Sigmoid colon (tissue), 6 donors: ENCODE measurements at regions not wholly inside any gene's neighbourhood (a gene's known extent, or its start where the extent isn't known, plus 50 kb on each side); places are given as distances from the start of the nearest gene placed in this dataset.

Source experiments
- DNase-seq: peaks from one replicate; pipeline ENCODE4 v3.0.0-alpha.2; 2019
- H3K27ac ChIP-seq, 4 donors: fragments of 200-600 bp; sonication (generic); one replicate each; pipeline ENCODE4 v1.5.1; 2016 to 2019; ENCODE audit warnings: mild to moderate bottlenecking in 1 of 4
- H3K27me3 ChIP-seq, 3 donors: fragments of 200-600 bp; sonication (generic); one replicate each; pipeline ENCODE4 v1.5.1; 2019; ENCODE audit warnings: mild to moderate bottlenecking in 1 of 3
- H3K36me3 ChIP-seq, 4 donors: fragments of 200-600 bp; sonication (generic); one replicate each; pipeline ENCODE4 v1.5.1; 2016 to 2019
- H3K4me1 ChIP-seq, 4 donors: fragments of 200-600 bp; sonication (generic); one replicate each; pipeline ENCODE4 v1.5.1; 2017 to 2019
- H3K4me3 ChIP-seq, 4 donors: fragments of 200-600 bp; sonication (generic); one replicate each; pipeline ENCODE4 v1.5.1; 2017 to 2019; ENCODE audit warnings: mild to moderate bottlenecking in 2 of 4, moderate library complexity in 1 of 4
- H3K9me3 ChIP-seq, 4 donors: fragments of 200-600 bp in 3 of 4; sonication (generic) in 3 of 4; one replicate each; pipeline versions ENCODE4 v1.5.1 to v1.6.1; 2013 to 2019
- EP300 ChIP-seq, 4 donors: sonication (generic); formaldehyde crosslinking; IDR thresholded peaks; one replicate each; pipeline ENCODE4 v1.6.1; 2017; ENCODE audit warnings: antibody characterized with exemption in 4 of 4
- POLR2A ChIP-seq, 2 donors: fragments of 450-650 bp; IDR thresholded peaks; one replicate each; pipeline ENCODE4 v1.6.1; 2016; ENCODE audit warnings: antibody characterized with exemption in 2 of 2, mild to moderate bottlenecking in 2 of 2, moderate library complexity in 2 of 2
- POLR2AphosphoS5 ChIP-seq, 4 donors: sonication (generic); formaldehyde crosslinking; IDR thresholded peaks; one replicate each; pipeline ENCODE4 v1.6.1; 2017; ENCODE audit warnings: antibody characterized with exemption in 4 of 4
- WGBS, 2 donors: extraction: QIAGEN DNeasy Blood & Tissue Kit; methylation state at CpG; one replicate each; pipeline ENCODE4 v1.1.7; 2013; 5-methylcytosine and 5-hydroxymethylcytosine counted together
- intact Hi-C: fragments of 100-400 bp; cut with DNase I; formaldehyde crosslinking; loops from one replicate; pipeline ENCODE4 v1.15.1; 2023
- TF ChIP-seq, protein P1 (sequence below), 4 experiments: fragments of 450-650 bp in 3 of 4; fragments of 200-600 bp in 1 of 4; IDR thresholded peaks; one replicate each; pipeline ENCODE4 v1.5.1; 2016 to 2019; ENCODE audit warnings: antibody characterized with exemption in 4 of 4, mild to moderate bottlenecking in 3 of 4, moderate library complexity in 2 of 4
- donor health status: healthy with polysubstance abuse.
- donor health status: healthy.

DNA sequence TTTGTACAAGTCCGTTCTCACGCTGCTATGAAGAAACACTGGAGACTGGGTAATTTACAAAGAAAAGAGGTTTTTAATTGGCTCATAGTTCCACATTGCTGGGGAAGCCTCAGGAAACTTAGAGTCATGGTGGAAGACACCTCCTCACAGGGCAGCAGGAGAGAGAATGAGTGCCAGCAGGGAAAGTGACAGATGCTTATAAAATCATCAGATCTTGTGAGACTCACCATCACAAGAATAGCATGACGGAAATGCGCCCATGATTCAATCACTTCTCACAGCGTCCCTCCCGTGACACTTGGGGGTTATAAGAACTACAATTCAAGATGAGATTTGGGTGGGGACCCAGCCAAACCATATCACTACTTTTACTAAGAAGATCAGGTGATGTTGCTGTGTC is 285.8 kb downstream of the TMX3 start:
- no peak for TF ChIP-seq POLR2A (IDR thresholded peaks at IDR 0.05)
- TF ChIP-seq EP300 (IDR thresholded peaks at IDR 0.05), result no peak
- no peak for TF ChIP-seq POLR2AphosphoS5 (IDR thresholded peaks at IDR 0.05)
- TF ChIP-seq, protein P1, sequence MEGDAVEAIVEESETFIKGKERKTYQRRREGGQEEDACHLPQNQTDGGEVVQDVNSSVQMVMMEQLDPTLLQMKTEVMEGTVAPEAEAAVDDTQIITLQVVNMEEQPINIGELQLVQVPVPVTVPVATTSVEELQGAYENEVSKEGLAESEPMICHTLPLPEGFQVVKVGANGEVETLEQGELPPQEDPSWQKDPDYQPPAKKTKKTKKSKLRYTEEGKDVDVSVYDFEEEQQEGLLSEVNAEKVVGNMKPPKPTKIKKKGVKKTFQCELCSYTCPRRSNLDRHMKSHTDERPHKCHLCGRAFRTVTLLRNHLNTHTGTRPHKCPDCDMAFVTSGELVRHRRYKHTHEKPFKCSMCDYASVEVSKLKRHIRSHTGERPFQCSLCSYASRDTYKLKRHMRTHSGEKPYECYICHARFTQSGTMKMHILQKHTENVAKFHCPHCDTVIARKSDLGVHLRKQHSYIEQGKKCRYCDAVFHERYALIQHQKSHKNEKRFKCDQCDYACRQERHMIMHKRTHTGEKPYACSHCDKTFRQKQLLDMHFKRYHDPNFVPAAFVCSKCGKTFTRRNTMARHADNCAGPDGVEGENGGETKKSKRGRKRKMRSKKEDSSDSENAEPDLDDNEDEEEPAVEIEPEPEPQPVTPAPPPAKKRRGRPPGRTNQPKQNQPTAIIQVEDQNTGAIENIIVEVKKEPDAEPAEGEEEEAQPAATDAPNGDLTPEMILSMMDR (IDR thresholded peaks at IDR 0.05), result no peak
- 79 to 94% methylated on average over 6 of the region's 6 CpGs for WGBS, 2 donors
- Histone ChIP-seq H3K36me3 (no peaks in the 10 kb centered on the region), H3K4me1 (peaks cover 0 to 5% (median 0%) of the 10 kb centered on the region in 4 donors), H3K27ac (no peak overlapping the region), H3K27me3 (no peaks in the 10 kb centered on the region), H3K4me3 (no peak overlapping the region), H3K9me3 (no peaks in the 10 kb centered on the region)
- no peak for DNase-seq
- intact Hi-C loops, result no loop called here

- TF ChIP-seq EP300 (IDR thresholded peaks at IDR 0.05), result no peak
- TF ChIP-seq POLR2AphosphoS5 (IDR thresholded peaks at IDR 0.05), result no peak
- TF ChIP-seq, protein P1 (IDR thresholded peaks at IDR 0.05), result no peak
- no peak for TF ChIP-seq POLR2A (IDR thresholded peaks at IDR 0.05)
- H3K36me3 ChIP-seq, result no peaks in the 10 kb centered on the region
- H3K27ac ChIP-seq, result no peak overlapping the region
- H3K9me3 ChIP-seq, result no peaks in the 10 kb centered on the region
- 62 to 72% methylated on average over 2 of the region's 2 CpGs for WGBS, 2 donors
- no peak for DNase-seq
- no peaks in the 10 kb centered on the region for H3K27me3 ChIP-seq
- peaks cover 0 to 5% (median 0%) of the 10 kb centered on the region in 4 donors for H3K4me1 ChIP-seq
- intact Hi-C loops, result no loop called here
- no peak overlapping the region for H3K4me3 ChIP-seq
Observed at GRCh38 chr18:68428661-68429060, 286.2 kb downstream of the TMX3 start.

GRCh38 chr18:68427951-68428401 is 286.9 kb downstream of the TMX3 start:
- WGBS, 2 donors, result 29 to 46% methylated on average over 2 of the region's 2 CpGs
- Histone ChIP-seq H3K27me3 (no peaks in the 10 kb centered on the region), H3K36me3 (no peaks in the 10 kb centered on the region), H3K4me1 (peaks cover 0 to 5% (median 0%) of the 10 kb centered on the region in 4 donors), H3K9me3 (no peaks in the 10 kb centered on the region), H3K4me3 (no peak overlapping the region), H3K27ac (no peak overlapping the region)
- TF ChIP-seq POLR2A (IDR thresholded peaks at IDR 0.05) (no peak), EP300 (IDR thresholded peaks at IDR 0.05) (no peak), POLR2AphosphoS5 (IDR thresholded peaks at IDR 0.05) (no peak)
- TF ChIP-seq, protein P1 (IDR thresholded peaks at IDR 0.05), result no peak
- intact Hi-C loops, result no loop called here
- no peak for DNase-seq

- WGBS, 2 donors, result 58 to 85% methylated on average over 5 of the region's 5 CpGs
- intact Hi-C loops, result no loop called here
Observed at GRCh38 chr18:68426731-68427315, 288.1 kb downstream of the TMX3 start.

More at GRCh38 chr18:68426731-68427315, 288.1 kb downstream of the TMX3 start:
- H3K27ac ChIP-seq, result no peak overlapping the region
- H3K36me3 ChIP-seq, result no peaks in the 10 kb centered on the region
- no peaks in the 10 kb centered on the region for H3K27me3 ChIP-seq
- DNase-seq, result no peak
- no peaks in the 10 kb centered on the region for H3K9me3 ChIP-seq
- TF ChIP-seq EP300 (IDR thresholded peaks at IDR 0.05), result no peak
- TF ChIP-seq, protein P1 (IDR thresholded peaks at IDR 0.05), result no peak
- H3K4me3 ChIP-seq, result no peak overlapping the region
- H3K4me1 ChIP-seq, result peaks cover 0 to 5% (median 0%) of the 10 kb centered on the region in 4 donors
